HFFc6 (cell line): ENCODE measurements at regions not wholly inside any gene's neighbourhood (a gene's known extent, or its start where the extent isn't known, plus 50 kb on each side); places are given as distances from the start of the nearest gene placed in this dataset.

Experiments used
- DNase-seq: peaks from one replicate; pipeline ENCODE4 v3.0.0-alpha.2; 2018
- H3K27ac Mint-ChIP-seq: 2 replicates; pipeline ENCODE4 v1.8.0; 2020; ENCODE audit warnings: mild to moderate bottlenecking, mixed read lengths
- H3K27me3 Mint-ChIP-seq: 2 replicates; pipeline ENCODE4 v1.8.0; 2021; ENCODE audit warnings: mild to moderate bottlenecking, moderate library complexity, mixed read lengths; ENCODE audit not compliant: insufficient read depth
- H3K36me3 Mint-ChIP-seq: 2 replicates; pipeline ENCODE4 v1.8.0; 2021; ENCODE audit warnings: low read depth, mixed read lengths
- H3K4me1 Mint-ChIP-seq: 2 replicates; pipeline ENCODE4 v1.8.0; 2020; ENCODE audit warnings: low read depth, mixed read lengths
- H3K4me3 Mint-ChIP-seq: 2 replicates; pipeline ENCODE4 v1.8.0; 2020; ENCODE audit warnings: mild to moderate bottlenecking, moderate library complexity, mixed read lengths
- H3K9me3 Mint-ChIP-seq: 2 replicates; pipeline ENCODE4 v1.8.0; 2020; ENCODE audit warnings: mild to moderate bottlenecking, mixed read lengths
- CTCF ChIP-seq: fragments of 200-600 bp; sonication (generic); IDR thresholded peaks from 2 replicates; pipeline ENCODE4 v1.5.0; 2021; ENCODE audit warnings: antibody characterized with exemption, mild to moderate bottlenecking

- Mint-ChIP-seq H3K4me1 (peaks cover 15% of the 10 kb centered on the region), H3K27me3 (peaks cover 6% of the 10 kb centered on the region; the same call in 1 of the 2 replicates), H3K27ac (no peak overlapping the region)
These were observed 235.3 kb downstream of the PTTG2 start for GRCh38 chr4:38195486-38195885.

DNA sequence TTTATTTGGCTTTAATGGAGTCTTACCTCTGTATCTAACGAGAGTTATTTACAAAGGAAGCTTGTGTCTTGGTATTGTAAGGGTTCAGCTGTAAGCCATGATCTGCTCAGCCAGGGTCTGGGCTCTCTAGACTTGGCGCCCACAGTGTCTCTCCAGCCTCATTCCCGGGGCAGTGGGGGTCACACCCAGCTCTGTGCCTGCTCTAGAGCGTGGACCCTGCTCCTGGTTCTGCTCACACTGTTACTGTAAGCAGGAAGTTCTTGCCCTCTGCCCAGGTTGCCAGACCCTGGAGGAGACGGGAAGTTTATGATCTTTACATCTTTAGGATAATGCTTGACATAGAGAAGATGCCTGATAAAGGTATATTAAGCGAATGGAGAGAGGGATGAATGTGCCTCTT is 235.7 kb downstream of the PTTG2 start:
- Mint-ChIP-seq H3K27ac (no peak overlapping the region), H3K9me3 (peaks cover 9% of the 10 kb centered on the region; the same call in 1 of the 2 replicates), H3K4me1 (peaks cover 10% of the 10 kb centered on the region), H3K36me3 (no peaks in the 10 kb centered on the region), H3K4me3 (no peak overlapping the region), H3K27me3 (peaks cover 6% of the 10 kb centered on the region; the same call in 1 of the 2 replicates)
- no peak for TF ChIP-seq CTCF
- no peak for DNase-seq

More at GRCh38 chr4:38195486-38195885, 235.3 kb downstream of the PTTG2 start:
- DNase-seq, result no peak
- Mint-ChIP-seq H3K9me3 (peaks cover 9% of the 10 kb centered on the region; the same call in 1 of the 2 replicates), H3K4me3 (no peak overlapping the region), H3K36me3 (no peaks in the 10 kb centered on the region)
- no peak for TF ChIP-seq CTCF

DNA sequence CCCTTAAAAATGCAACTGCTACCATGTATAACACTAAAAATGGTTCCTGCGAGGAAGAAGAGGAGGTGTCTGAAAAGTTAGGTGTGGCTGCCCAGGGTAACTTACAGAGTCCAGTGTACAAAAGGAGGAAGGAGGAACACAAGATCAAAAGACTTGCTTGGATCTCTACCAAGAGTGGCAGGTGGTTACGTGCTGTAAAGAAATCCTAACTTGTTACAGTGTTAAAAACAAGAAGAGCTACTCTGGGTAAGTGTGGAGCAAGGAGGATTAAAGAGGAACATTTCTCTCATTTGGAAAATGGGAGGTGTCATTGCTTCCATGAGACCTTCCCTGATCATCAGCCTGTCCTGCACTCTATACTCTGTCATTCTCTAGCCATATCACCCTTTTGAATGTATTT is 242.0 kb downstream of the PTTG2 start:
- Mint-ChIP-seq H3K27me3 (peaks cover 29% of the 10 kb centered on the region), H3K4me3 (no peak overlapping the region), H3K27ac (no peak overlapping the region), H3K9me3 (no peaks in the 10 kb centered on the region), H3K4me1 (no peaks in the 10 kb centered on the region; the same call in 1 of the 2 replicates), H3K36me3 (no peaks in the 10 kb centered on the region)
- DNase-seq, result no peak
- TF ChIP-seq CTCF, result no peak

GRCh38 chr4:38203609-38204008 is 243.4 kb downstream of the PTTG2 start:
- DNase-seq, result no peak
- no peaks in the 10 kb centered on the region for H3K36me3 Mint-ChIP-seq
- peaks cover 32% of the 10 kb centered on the region for H3K27me3 Mint-ChIP-seq
- H3K9me3 Mint-ChIP-seq, result no peaks in the 10 kb centered on the region
- no peak overlapping the region for H3K4me3 Mint-ChIP-seq
- TF ChIP-seq CTCF, result no peak
- H3K27ac Mint-ChIP-seq, result no peak overlapping the region
- H3K4me1 Mint-ChIP-seq, result no peaks in the 10 kb centered on the region; the same call in 1 of the 2 replicates

DNA sequence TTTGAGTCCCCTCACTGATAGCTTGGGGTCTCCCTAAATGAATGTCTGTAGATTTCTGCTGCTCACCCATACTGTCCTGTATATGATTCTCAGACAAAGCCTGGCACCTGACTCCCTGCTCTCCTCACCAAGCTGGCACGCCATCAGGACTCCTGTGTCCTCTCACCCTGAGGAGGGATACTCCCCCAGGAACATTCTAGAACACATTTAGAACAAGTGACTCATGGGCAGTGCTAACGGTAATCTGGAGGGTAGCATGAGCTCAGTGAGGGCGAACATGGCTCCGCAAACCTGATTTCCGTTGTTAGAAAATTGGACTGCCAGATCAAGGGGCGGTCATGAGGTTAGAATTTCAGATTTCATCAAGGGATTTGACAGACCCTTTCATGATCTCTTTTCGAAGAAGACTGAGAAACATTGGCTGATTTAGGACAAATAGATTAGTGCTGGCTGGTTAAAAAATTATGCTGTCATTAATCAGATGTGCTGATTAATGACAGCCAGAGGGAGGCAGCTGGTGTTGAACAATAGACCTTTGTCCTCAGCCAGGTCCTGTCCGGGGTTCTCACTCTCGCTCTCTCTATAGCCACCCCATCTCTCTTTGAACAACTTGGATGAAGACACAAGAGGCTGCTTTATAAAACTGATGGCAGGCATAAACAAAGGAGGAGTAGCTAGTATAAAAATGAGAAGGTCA is 244.3 kb downstream of the PTTG2 start:
- DNase-seq, result no peak
- no peaks in the 10 kb centered on the region; the same call in 1 of the 2 replicates for H3K4me1 Mint-ChIP-seq
- no peak; the same call in 1 of the 2 replicates for TF ChIP-seq CTCF
- no peaks in the 10 kb centered on the region for H3K9me3 Mint-ChIP-seq
- H3K27ac Mint-ChIP-seq, result no peak overlapping the region
- H3K4me3 Mint-ChIP-seq, result no peak overlapping the region
- H3K27me3 Mint-ChIP-seq, result peaks cover 34% of the 10 kb centered on the region
- H3K36me3 Mint-ChIP-seq, result no peaks in the 10 kb centered on the region
